K562 (cell line): ENCODE measurements at regions not wholly inside any gene's neighbourhood (a gene's known extent, or its start where the extent isn't known, plus 50 kb on each side); places are given as distances from the start of the nearest gene placed in this dataset.

Experiments used
- E2F4 ChIP-seq: sonication (generic); formaldehyde crosslinking; IDR thresholded peaks from 2 replicates; pipeline ENCODE4 v1.8.0; 2022; ENCODE audit warnings: mild to moderate bottlenecking, low read depth, missing genetic modification reagents
- GABPA ChIP-seq: fragments of 200-800 bp; sonication (Bioruptor generic); conservative IDR thresholded peaks from 2 replicates; pipeline ENCODE4 v1.6.1; 2016; ENCODE audit warnings: low read depth, missing genetic modification characterization, missing compliant biosample characterization
- HIVEP1 ChIP-seq: fragments of 250-450 bp; sonication (Bioruptor Pico); IDR thresholded peaks from 2 replicates; pipeline ENCODE4 v1.4.0; 2020; ENCODE audit warnings: mild to moderate bottlenecking
- RCOR1 ChIP-seq, 2 experiments: IDR thresholded peaks; 2 replicates each; pipeline ENCODE4 v1.6.1; 2012; ENCODE audit warnings: low read depth in 2 of 2, low read length in 2 of 2, borderline replicate concordance in 1 of 2, improper control_type of control experiment in 1 of 2
- TARDBP ChIP-seq: fragments of 450-650 bp; IDR thresholded peaks from 2 replicates; pipeline ENCODE4 v1.6.1; 2016
- TCF7 ChIP-seq: sonication (generic); IDR thresholded peaks from 2 replicates; pipeline ENCODE4 v1.6.1; 2016; ENCODE audit warnings: antibody characterized with exemption, borderline replicate concordance
- TSC22D4 ChIP-seq: fragments of 450-650 bp; IDR thresholded peaks from 2 replicates; pipeline ENCODE4 v1.6.1; 2016; ENCODE audit warnings: missing genetic modification characterization, missing biosample characterization, control low read depth

GRCh38 chr3:134080761-134081160 lies 51.0 kb upstream of the SLCO2A1 start:
- TF ChIP-seq TSC22D4 (tag) (no peak), TARDBP (no peak), RCOR1 (IDR thresholded peaks at IDR 0.05; ENCODE audit: borderline replicate concordance in 1 of 2, low read depth in 2 of 2, low read length in 2 of 2) (no peak), GABPA (no peak), E2F4 (CRISPR knock-in tag) (no peak), HIVEP1 (no peak), TCF7 (no peak)
